ENCODE measurements at regions not wholly inside any gene's neighbourhood (a gene's known extent, or its start where the extent isn't known, plus 50 kb on each side); places are given as distances from the start of the nearest gene placed in this dataset.

DNA sequence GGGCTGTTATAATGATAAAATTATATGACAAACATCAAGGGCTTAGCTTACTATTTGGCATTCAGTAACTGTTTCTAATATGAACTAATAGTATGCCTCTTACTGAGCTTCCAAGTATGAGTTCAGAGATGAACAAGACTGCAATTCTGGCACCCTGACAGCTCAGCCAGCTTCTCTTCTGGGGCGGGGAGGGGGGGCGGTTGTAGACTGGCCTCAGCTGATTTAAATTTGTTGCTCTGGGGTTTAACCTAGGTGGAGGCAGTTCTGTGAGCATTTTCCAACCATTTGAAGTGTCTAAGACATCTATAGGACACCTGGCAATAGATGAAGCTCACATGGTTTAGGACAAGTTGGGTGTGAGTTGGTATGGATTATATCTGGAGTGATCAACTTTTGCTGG is 401.9 kb downstream of the QKI start:
- DNase-seq = no peak

- DNase-seq = no peak
Measured at GRCh38 chr6:163815796-163816195, 401.3 kb downstream of the QKI start.

- DNase-seq = no peak
Measured at GRCh38 chr6:163814494-163815364, 400.2 kb downstream of the QKI start.

DNA sequence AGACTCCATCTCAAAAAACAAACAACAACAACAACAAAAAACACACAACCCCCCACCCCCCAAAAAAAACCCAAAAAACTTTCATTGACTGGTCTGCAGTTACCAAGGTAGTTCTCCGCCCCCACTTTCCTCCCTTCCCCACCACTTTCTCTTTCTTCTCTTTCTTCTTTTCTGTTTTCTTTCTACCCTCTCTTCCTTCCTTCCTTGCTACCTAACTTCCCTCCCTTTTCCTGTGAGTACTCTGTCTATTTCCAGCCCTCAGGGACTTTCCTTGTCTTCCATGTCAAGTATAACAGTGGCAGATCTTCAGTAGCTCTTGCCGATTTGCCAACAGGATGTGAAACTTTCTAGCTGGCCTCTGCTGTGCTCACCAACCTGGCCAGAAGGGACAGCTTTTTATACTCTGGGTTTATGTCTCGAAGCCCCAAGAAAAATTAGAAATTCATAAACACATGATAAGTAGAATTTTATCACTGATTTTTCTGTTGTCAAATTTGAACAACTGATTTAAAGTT is 399.5 kb downstream of the QKI start:
- no peak for DNase-seq

- no peak for DNase-seq
Measured at GRCh38 chr6:163811317-163811716, 396.8 kb downstream of the QKI start.

- no peak for DNase-seq
Measured at GRCh38 chr6:163809364-163809763, 394.8 kb downstream of the QKI start.

GRCh38 chr6:163808871-163809270 is 394.4 kb downstream of the QKI start:
- DNase-seq = no peak

- DNase-seq = no peak
Measured at GRCh38 chr6:163808231-163808630, 393.7 kb downstream of the QKI start.

- no peak for DNase-seq
Measured at GRCh38 chr6:163806755-163807499, 392.4 kb downstream of the QKI start.

- no peak for DNase-seq
Measured at GRCh38 chr6:163804991-163805390, 390.5 kb downstream of the QKI start.

GRCh38 chr6:163802267-163802666 is 387.7 kb downstream of the QKI start:
- no peak for DNase-seq

DNA sequence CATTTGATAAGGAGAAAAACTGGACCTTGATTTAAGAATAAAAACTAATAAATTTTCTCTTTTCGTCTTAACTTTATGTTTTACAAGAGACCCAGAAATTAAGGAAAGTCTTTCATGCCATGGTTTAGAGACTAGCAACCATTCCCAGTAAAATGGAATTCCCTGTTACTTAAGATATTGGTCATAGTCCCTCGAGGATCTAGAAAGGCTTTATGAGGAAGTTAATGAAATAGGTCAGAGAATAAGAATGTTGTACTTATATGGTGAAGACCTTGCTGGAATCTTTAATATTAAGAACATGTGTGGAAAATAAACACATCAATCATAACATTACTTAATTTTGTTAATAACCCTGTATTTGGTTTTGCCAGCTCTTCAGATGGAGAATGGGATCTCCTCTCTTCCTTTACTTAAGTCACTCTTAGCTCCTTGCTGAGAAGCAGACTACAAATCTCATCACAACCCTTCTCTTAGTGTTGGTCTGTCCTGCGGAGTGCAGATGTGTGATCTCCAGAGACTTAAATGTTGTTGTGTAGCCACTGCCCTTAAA is 382.9 kb downstream of the QKI start:
- DNase-seq = no peak

DNA sequence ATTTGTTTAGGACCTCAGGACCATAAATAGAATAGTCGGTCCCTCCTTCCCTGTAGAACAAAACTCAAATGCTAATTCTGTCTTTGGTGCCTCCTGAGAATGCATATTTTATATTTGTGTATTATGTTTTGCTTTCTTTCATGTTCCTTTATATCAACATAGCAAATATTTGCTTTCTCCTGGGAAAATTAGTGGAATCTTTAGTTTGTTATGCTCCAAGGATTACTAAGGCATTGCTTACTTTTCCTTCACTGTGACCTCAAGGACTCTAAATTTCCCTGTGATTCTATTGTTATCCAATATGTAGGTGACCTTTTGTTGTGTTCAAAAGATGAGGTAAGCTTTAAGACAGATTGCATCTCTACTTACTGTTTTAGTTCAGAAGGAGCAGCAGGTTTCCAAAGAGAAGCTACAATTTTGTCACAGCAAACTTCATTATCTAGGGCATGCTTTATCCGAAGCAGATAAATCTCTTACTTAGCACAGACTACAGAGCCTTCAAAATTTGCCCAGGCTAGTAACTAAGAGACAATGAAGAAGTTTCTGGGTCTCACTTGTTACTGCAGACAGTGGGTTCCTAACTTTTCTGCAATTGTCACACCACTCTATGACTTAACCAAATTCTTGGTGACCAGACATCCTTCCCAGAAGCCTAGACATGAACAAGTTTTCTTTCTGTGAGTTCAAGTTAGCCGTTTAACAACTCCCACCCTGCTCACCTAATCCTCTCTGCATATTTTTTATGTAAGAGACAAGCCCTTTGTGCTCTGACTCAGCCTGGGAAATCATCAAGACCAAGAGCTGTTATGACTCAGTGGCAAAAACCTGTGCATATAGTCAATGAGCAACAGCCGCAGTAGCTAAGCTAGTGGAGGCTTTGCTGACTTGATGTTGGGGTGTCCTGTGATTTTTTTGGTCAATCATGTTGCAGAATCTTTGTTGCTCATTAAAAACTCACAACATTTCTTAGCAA is 378.8 kb downstream of the QKI start:
- no peak for DNase-seq

DNA sequence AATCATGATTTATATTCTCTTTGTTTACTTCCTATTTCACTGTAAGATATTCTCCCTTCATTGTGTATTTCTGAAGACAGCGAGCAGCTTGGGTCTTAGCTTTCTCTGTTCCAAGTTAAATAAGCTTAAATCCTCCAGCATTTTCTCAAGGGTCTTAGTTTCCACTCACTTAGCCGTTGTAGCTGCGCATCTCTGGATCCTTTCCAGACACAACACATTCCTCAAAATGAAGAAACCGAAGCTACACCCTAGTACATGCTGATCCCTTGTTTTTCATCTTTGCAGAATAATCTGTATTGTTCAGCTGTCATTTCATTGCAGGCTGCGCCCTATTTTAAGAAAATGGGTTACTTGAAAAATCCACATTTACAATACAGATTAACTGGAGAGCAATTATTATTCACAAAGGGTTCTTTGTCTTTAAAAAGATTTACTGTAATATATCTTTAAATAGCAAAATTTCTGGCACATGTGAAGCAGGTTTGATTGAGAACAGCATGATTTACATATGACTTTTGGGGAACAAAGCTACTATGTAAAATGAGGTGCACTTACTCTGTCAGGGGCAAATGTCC is 375.8 kb downstream of the QKI start:
- no peak for DNase-seq

- DNase-seq = no peak
Measured at GRCh38 chr6:163789199-163789810, 374.8 kb downstream of the QKI start.

GRCh38 chr6:163786995-163787671 is 372.6 kb downstream of the QKI start:
- no peak for DNase-seq

GRCh38 chr6:163782436-163783003 is 368.0 kb downstream of the QKI start:
- DNase-seq = no peak

DNA sequence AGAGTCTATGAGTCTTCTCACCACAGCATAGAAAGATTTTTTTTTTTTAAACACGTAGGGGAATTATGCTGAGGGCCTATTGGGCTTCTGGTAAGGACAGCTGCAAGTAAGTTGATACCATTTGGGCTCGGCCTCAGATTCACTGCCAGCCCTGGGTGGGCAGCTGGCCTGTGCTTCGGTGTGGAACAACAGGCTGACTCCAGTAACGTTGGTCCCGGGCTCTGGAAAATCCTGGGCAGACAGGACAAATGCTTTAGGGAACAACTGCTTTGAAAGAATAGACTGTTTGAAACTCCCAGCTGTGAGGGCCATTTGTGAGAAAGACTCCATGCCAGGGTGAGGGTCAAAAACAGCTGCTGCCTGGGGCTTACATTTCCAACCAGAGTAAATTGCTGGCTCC is 366.5 kb downstream of the QKI start:
- no peak for DNase-seq

GRCh38 chr6:163779727-163780284 is 365.3 kb downstream of the QKI start:
- no peak for DNase-seq

- DNase-seq = no peak
Measured at GRCh38 chr6:163777716-163778115, 363.2 kb downstream of the QKI start.

Data from activated CD4-positive, alpha-beta T cell treated with anti-CD3 and anti-CD28 coated beads for 4 hours (primary cell).